RPMI8226 (cell line): ENCODE measurements at regions not wholly inside any gene's neighbourhood (a gene's known extent, or its start where the extent isn't known, plus 50 kb on each side); places are given as distances from the start of the nearest gene placed in this dataset.
"Not testable (repeated sequence)": the region's sequence is repeated elsewhere in the genome, so short reads cannot be mapped to it uniquely, and the experiment has no call there.

Source experiments
- DNase-seq: peaks from one replicate; pipeline ENCODE4 v3.0.0-alpha.2; 2015

DNA sequence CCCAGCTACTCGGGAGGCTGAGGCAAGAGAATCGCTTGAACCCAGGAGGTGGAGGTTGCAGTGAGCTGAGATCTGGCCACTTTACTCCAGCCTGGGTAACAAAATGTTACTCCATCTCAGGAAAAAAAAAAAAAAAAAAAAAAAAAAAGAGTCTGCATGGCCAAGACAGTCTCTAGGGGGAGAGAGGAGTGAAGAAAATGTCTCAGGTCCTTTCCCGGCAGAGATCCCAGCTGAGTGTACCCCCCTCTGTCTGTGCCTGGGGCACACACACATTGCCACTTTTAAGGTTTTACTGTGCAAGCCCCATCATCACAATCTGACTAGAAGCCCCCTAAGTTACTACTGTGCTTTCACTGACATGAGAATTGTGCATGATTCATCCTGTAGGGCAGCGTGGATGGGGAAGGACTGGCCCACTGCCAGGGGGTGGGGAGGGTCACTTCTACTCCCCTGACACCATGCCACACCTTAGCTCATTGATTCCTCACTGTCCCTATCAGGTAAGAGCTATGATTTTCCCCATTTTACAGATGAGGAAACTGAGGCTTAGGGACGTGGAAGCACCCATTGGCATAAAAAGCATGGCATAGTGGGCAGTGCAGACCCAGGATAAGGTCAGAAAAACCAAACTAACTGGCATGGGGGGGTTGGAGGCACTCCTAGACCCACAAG, 102.3 kb upstream of the LARP1 start:
- no peak for DNase-seq

DNA sequence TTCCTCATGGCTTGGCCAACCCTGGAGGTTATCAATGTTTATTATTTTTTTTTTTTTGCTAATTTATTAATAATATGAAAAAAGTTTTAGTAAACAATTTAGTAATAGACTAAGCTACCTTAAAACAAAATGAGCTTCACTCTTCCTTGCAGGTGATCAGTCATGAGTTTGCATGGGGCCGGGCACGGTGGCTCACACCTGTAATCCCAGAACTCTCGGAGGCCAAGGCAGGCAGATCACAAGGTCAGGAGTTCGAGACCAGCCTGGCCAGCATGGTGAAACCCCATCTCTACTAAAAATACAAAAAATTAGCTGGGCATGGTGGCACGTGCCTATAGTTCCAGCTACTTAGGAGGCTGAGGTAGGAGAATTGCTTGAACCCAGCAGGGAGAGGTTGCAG, 103.4 kb upstream of the LARP1 start:
- not testable (repeated sequence) for DNase-seq

DNA sequence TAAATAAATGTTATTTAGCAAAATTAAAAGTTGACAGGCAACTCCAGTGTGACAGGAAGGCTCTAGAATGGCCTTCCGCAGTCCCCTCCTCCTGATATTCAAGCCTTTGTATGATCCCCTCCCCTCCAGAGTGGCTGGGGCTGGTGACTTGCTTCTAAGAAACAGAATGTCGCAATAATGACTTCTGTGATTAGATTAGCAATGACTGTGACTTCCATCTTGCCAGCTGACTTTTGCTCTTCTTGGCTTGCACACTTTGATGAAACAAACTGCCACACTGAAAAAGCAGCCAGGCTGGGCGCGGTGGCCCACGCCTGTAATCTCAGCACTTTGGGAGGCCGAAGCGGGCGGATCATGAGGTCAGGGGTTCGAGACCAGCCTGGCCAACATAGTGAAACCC, 106.5 kb upstream of the LARP1 start:
- no peak for DNase-seq

DNA sequence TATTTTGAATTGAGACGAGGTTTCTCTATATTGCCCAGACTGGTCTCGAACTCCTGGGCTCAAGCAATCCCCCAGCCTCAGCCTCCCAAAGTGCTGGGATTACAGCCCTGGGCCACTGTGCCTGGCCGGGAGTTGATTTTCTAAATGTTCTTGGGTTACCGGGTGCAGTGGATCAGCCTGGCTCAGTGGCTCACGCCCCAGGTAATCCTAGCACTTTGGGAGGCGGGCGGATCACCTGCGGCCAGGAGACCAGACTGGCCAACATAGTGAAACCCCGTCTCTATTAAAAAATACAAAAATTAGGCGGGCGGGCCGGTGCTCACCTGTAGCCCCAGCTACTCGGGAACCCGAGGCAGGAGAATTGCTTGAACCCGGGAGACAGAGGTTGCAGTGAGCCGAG, 106.9 kb upstream of the LARP1 start:
- DNase-seq, result no peak

DNA sequence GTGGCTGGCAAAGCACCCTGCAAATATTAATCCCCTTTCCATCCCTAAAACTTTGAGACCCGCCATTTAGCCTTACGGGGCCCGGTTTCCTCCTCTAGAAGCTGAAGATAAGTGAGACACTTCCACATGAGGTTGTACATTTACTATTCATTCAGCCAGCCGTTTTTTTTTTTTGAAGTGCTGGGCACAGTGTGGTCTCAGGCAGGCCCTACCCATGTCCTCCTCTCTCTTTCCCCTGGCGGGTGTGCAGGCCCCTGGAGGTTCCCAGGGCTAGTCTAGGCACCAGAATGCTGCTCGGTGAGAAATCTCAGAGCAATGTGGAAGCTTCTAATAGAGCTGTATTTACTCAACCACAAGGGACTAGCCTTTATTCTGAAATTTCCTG, 107.4 kb upstream of the LARP1 start:
- no peak for DNase-seq

DNA sequence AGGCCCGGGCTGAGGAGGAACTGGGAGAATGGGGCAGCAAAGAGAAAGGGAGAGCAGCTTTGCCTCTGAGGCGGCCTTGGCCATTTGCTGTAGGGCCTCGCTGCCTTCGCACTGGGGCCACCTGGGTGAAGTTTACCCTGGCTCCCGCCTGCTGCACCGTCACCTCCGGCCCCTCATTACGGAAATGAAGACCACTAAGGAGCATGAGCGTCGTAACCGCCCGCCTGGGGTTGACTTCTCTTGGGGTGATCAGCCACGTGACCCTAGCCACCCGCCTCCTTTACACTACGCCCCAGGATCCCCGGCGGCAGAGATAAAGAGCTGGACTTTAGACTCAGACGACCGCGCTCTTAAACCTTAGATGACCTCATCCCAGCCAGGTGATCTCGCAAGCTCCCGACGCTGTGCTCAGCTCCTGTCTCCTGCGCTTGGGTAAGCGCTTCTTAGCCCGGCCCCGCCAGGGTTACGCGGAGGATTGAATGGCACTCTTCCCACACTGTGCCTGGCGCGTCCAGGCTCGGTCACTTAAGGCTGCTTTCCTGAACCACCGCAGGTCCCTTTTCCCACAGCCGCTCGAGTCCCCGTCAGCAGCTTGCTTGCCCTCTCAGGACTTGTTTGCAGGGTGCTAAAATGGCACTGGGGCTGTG, 107.9 kb upstream of the LARP1 start:
- peak; percentile 59 for DNase-seq

DNA sequence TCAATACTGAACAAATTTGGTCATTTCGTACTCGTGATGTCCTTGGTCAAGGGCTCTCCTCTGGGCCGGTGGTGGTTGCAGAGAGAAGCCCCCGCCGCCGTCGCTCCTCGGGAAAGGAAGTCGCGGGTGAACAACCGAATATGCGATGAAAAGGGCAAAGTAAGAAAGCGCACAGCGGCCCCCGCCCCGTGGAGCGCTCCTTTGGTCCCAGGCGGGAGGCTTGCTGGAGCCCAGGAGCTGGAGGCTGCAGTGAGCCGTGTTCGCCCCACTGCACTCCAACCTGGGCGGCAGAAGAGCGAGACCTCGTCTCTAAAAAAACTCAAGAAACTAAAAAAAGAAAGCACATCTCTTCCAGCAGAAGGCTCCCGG, 108.4 kb upstream of the LARP1 start:
- DNase-seq, result no peak

DNA sequence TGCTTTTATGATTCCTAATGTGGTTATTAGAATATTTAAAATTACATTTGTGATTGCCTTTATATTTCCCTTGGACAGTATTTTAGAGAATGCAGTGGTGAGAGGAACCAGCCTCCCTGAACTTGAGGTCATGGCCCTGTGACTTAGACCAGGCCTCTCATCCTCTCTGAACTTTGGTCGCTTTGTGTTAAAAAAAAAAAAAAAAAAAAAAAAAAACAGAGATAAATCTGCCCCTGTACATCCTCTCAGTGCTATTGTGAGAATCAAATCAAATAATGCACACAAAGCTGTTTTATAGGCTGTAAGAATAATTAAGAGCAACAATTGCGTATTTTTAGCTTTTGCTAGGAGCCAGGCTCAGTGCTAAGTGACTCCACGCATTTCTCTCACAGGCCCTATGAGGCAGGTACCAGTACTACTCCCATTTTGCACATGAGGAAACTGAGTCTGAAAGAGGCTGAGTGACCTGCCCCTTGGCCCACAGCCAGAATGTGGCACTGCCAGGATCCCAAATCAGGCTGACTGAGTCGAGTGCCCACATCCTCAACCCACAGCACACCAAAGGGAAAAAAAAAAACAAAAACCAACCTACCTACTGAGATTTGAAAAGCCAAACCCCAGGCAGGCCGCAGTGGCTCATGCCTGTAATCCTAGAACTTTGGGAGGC, 110.3 kb upstream of the LARP1 start:
- no peak for DNase-seq

DNA sequence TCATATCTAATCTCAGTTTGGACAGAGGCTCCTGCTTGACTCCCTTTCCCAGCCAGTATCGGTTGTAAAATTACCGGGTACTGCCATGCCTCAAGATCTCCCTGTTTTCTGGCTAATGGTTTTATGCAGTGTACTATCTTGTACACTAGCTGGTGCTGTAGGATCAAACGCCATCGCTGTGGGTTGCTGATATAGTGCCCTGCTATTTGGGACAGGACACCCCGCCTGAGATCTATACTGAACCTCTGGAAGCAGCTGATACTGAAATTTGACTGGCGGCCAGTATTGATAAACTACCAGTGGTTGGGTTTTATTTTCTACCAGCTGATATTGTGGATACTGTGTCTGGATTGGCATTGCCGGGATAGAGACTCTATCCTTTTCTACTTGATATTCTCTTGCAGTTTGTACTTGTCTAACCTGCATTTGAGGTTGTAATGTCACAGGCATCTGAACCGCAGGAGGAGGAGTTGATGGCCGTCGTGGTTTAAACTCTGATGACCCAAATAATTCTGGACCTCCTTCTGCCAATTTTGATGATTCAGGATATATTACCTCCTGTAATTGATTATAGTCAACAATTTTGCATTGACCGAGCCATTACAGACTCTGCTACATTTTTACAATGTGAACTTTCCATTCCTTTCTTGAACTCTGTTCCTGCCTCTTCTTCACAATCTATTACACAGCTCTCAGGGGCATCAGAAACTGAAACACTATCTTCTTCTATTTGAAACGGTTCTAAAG, 112.5 kb upstream of the LARP1 start:
- peak; percentile 56 for DNase-seq

DNA sequence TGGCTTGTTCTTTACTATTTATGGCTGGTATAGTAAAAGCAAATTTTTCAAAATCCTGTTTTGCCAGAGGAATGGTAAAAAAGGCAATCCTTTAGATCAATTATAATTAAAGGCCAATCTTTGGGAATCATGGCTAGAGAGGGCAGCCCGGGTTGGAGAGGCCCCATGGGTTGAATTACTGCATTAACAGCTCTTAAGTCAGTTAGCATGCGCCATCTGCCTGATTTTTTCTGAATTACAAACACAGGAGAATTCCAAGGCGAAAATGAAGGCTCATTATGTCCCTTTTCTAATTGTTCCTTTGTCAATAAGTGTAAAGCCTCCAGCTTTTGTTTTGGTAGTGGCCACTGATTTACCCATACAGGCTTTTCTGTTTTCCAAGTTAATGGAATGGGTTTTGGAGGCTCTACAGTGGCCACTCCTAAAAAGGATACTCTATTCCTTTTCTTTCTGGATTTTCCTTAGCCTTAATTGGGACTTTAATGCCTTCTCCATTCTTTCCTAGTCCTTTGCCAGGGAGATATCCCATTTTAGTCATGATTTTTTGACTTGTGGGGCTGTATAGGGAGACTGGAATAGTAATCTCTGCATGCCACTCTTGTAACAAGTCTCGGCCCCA, 114.9 kb upstream of the LARP1 start:
- peak; percentile 19 for DNase-seq

DNA sequence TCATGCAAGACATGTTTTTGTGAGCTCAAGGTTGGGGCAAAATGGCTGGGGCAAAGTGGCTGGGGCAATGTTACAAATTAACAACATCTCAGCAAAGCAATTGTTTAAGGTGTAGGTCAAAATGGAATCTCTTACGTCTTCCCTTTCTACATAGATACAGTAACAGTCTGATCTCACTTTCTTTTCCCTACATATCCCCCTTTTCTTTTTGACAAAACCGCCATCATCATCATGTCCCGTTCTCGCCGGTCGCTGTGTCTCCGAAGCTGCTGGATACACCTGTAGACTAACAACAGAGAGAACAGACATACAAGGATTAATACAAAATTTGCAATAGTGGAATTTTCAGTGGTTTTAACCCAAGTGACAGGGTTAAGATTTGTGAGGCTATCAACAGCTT, 118.4 kb upstream of the LARP1 start:
- not testable (repeated sequence) for DNase-seq

DNA sequence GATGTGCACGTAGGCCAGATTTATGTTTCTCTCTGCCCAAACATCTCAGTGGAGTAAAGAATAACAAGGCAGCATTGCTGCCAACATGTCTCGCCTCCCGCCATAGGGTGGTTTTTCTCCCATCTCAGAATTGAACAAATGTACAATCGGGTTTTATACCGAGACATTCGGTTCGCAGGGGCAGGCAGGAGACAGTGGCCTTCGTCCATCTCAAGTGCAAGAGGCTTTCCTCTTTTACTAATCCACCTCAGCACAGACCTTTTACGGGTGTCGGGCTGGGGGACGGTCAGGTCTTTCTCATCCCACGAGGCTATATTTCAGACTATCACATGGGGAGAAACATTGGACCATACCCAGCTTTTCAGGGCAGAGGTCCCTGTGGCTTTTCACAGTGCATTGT, 118.9 kb upstream of the LARP1 start:
- not testable (repeated sequence) for DNase-seq

DNA sequence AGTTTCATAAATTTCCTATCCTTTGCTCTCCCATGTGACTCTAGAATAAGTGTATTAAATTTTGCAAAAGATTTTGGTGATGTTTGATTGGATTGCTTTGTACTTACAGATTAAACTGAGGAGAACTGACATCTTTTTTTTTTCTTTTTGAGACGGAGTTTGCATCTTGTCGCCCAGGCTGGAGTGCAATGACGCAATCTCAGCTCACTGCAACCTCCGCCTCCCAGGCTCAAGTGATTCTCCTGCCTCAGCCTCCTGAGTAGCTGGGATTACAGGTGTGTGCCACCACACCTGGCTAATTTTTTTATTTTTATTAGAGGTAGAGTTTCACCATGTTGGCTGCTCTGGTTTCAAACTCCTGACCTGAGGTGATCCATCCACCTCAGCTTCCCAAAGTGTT, 121.4 kb upstream of the LARP1 start:
- not testable (repeated sequence) for DNase-seq

DNA sequence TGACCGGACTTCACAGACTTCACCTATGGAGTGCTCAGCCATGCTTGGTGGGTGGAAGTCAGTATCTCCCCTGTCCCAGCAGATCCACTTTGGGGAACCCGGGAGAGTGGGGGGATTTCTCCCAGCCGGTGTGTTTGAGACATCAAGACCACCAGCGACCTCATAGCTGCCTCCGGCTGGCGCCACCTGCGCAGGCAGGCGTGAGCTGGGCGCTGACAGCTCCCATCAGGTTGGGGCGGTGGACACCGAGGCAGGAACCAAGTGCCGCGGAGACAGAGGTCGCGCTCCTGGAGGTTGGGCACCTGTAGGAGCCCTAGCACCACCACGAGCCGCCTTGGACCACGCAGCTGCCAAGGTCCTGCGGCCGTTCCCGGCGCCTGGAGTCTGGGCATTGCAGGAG, 124.0 kb upstream of the LARP1 start:
- DNase-seq, result no peak

DNA sequence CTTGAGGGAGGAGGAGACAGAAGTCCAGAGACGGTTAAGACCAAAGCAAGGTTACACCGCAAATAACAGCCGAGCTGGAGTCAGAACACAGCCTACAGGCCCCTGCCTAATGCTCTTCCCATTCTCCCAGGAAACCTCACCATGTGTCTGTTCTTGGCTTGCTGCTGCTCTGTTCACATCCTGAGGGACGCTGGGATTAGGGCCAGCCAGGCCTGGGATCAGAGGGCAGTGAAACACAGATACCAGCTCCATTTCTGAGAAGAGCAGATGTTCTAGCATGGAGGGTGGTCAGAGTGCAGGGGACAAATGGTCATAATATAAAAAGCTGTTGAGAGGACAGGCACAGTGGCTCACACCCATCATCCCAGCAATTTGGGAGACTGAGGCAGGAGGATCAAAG, 124.8 kb upstream of the LARP1 start:
- DNase-seq, result no peak

DNA sequence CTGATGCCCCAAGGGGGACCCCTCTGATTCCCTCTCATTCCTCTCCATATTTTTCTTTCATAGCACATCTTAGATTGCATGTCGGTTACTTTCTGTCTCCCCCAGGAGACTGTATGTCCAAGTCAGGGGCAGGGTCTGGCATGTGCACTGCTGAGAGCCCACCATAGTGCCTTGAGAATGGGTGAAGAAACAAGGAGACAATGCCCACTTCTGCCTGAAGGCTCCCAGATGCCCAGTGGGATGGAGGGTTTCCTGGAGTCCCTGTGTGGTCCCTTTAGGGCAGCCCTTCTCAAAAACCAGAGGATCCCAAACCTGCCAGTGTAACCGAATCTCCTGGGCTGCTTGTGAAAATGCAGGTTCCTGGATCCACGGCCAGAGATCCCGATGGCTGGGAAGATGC, 126.5 kb upstream of the LARP1 start:
- no peak for DNase-seq

DNA sequence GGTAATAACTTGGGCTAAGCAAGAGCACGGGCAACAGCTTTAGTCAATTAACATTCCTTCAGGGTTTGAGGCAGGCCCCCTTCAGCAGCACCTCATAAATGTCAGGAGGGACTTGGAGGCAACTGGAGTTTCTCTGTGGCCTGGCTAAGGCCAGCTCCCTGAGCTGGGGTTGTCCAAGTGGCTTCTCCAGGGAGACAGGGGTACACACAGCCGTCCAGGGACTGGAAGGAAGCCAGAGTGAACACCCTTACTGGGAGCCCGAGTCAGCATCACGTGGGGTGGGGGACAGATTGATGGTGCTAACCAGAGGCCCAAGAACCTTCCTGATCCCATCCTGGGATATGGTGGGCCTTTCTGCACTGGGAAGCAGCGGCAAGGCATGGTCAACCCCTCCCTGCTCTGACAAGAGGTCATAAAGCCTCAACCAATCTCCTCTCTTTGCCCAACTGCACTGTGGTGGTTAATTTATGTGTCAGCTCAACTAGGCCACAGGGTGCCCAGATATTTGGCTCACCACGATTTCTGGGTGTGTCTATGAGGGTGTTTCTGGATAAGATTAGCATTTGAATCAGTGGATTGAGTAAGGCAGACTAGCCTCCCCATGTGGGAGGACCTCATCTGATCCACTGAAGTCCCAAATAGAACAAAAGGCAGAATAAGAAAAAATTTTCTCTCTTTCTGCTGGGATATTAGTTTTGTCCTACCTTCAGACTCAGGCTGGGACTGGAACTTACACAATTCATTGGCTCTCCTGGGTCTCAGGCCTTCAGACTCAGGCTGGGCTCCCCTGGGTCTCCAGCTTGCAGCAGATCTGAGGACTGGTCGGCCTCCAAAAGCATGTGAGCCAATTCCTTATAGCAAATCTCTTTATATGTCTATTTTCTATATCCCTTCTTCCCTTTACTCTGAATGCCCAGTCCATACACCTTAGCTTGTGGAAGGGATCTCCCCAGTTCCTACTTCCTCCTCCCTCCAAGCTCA, 127.2 kb upstream of the LARP1 start:
- DNase-seq, result no peak

DNA sequence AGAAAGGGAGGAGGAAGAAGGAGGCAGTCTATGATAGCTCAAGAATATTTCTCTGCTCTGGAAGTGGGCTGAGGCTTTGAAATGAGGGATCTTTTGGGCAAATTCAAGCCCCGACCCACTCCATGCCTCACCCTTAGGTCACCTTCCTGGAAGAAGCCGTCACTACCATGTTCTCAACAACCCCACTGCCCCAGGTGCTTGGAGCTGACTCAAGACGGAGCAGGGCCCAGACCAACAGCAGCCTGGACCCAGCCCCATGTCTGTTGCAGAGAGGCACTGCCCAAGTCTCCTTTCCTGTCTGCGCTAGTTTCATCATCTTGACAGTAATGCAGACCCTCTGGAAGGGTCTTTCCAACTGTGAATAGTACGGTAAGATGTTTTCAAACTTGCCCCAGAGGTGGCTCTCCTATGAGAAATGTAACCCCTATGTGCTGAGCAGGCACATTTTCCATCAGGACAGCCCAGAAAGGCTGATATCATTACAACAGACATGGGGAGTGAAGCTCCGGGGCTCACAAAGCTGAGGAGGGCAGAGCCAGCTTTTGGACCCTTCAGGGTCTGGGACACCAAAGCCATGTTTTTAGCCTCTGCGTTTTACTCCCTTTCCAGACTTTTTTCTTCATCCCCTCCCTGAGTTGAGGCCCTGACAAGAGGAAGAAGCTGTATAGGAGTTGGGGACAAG, 128.2 kb upstream of the LARP1 start:
- no peak for DNase-seq

DNA sequence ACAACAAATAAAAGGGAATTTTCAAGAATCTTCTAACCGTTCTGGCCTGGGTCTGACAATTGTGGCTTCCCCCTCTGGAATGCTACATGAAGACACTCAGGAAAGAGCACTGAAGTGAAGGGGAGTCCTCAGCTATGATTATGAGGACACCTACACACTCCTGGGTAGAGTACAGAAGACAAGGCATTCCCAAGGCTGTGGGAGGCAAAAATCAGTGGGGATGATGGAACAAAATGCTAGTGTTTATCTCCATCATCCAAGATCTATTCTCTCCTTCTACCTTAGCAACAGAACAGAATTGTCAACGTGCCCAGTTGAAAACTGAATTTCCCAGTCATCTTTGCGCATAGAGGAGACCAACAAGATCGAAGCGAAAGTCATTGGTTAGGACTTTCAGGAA, 130.1 kb upstream of the LARP1 start:
- DNase-seq, result no peak

DNA sequence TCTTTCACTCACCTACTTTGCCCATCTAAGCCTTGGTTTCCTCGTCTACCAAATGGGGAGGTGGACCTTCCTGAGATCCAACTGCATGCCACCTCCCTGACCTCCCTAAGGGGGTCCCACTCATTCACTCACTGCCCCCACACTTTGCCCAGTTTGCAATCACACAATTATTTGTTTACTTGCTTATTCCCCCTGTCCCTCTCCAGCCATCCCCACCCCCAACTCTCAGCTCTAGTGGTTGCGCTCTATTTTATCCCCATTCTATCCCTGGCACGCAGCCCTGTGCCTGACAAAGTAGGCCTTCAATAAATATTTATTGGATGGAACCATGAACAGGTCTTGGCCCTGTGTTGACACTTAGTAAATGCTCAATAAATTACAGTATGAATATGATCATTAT, 130.8 kb upstream of the LARP1 start:
- no peak for DNase-seq

DNA sequence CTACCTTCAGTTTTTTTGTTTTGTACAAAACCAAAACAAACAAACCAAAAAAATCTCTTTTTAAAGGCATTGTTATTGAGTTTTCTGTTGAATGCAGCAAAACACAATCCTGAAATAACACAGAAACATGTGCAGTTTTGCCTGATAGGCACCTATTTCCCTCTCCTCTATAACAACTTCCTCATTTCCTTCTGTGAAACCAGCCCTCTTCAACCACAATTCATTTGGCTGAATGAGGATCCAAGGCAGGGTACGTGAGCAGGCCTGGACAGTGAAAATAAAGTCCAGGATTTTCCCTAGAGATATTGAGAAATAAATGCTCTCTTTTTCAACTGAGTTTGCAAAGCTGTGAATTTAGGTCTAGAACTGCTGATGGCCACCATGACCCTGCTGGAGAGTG, 134.8 kb upstream of the LARP1 start:
- peak; percentile 48 for DNase-seq

DNA sequence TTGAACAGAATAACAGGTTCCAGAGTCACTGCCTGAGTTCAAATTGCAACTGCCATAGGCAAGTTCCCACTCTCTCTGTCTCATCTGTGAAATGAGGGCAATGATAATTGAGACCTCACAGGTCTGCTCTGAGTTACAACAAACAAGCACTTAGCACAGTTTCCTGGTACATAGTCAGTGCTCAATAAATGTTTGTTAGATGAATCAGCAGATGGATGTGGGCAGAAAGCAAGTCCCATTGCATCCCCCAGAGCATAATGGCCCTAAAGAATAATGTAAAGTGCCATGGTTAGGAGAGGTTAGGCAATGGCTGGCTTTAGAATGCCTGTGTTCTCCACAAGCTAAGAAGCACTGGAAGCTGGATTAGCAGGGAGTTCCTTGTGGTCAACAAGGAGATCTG, 136.5 kb upstream of the LARP1 start:
- no peak for DNase-seq
